T-cell (primary cell): ENCODE measurements at regions not wholly inside any gene's neighbourhood (a gene's known extent, or its start where the extent isn't known, plus 50 kb on each side); places are given as distances from the start of the nearest gene placed in this dataset.

Experiments used
- ATAC-seq, 4 experiments: fragments of 200-7000 bp in 3 of 4; fragments of 150-1000 bp in 1 of 4; cut with Tn5 transposase; replicated peaks in 1 of 4; 1 replicate in 3 of 4; 2 replicates in 1 of 4; pipeline ENCODE4 v1.10.0; 2021; ENCODE audit warnings: moderate library complexity in 3 of 4, mild to moderate bottlenecking in 2 of 4, moderate number of reproducible peaks in 1 of 4
- CTCF ChIA-PET, 2 donors: fragments of 300-600 bp; sonication (Branson Sonifier 250); formaldehyde crosslinking; loops; one replicate each; lab custom pipeline; 2022; ENCODE audit warnings: antibody characterized with exemption in 2 of 2; lab: Charles Lee
- POLR2A ChIA-PET, 2 donors: fragments of 300-600 bp; sonication (Branson Sonifier 250); formaldehyde crosslinking; loops; one replicate each; lab custom pipeline; 2022; ENCODE audit warnings: antibody characterized with exemption in 2 of 2; lab: Charles Lee
- DNase-seq, 35 experiments: peaks; one replicate each; pipeline versions ENCODE4 v3.0.0 to v3.0.0-alpha.2; 2013 to 2023
- H3K27ac ChIP-seq: one replicate; pipeline ENCODE4 v1.5.1; 2013; ENCODE audit warnings: low read length
- H3K27me3 ChIP-seq, 2 experiments: replicated peaks in 1 of 2; 1 replicate in 1 of 2; 2 replicates in 1 of 2; pipeline versions ENCODE4 v1.6.1 to v1.7.0; 2013; ENCODE audit warnings: low read length in 1 of 2, mixed read lengths in 1 of 2; ENCODE audit not compliant: control insufficient read depth in 2 of 2, insufficient read depth in 2 of 2; ENCODE audit errors: extremely low read depth in 1 of 2
- H3K36me3 ChIP-seq, 2 donors: 1 replicate in 1 of 2; 2 replicates in 1 of 2; pipeline versions ENCODE4 v1.6.1 to v1.7.0; 2013; ENCODE audit warnings: low read length in 1 of 2; ENCODE audit not compliant: control insufficient read depth in 2 of 2, insufficient read depth in 1 of 2; ENCODE audit errors: extremely low read depth in 1 of 2
- H3K4me1 ChIP-seq, 2 experiments: 1 replicate in 1 of 2; 2 replicates in 1 of 2; pipeline versions ENCODE4 v1.6.1 to v1.7.0; 2013; ENCODE audit warnings: low read length in 2 of 2, mixed read lengths in 1 of 2; ENCODE audit not compliant: insufficient read depth in 2 of 2, control insufficient read depth in 1 of 2; ENCODE audit errors: extremely low read depth in 1 of 2
- H3K4me3 ChIP-seq, 2 donors: 1 replicate in 1 of 2; 2 replicates in 1 of 2; pipeline versions ENCODE4 v1.5.1 to v1.7.0; 2013; ENCODE audit warnings: mild to moderate bottlenecking in 2 of 2, low read length in 1 of 2, moderate library complexity in 1 of 2; ENCODE audit not compliant: control insufficient read depth in 1 of 2; ENCODE audit errors: extremely low read depth in 1 of 2
- H3K9me3 ChIP-seq: 2 replicates; pipeline ENCODE4 v1.7.0; 2013
- H3K27ac Mint-ChIP-seq, 2 donors: one replicate each; pipeline ENCODE4 v1.8.0; 2020 to 2021; ENCODE audit warnings: mild to moderate bottlenecking in 2 of 2, mixed read lengths in 2 of 2
- H3K27me3 Mint-ChIP-seq, 2 donors: one replicate each; pipeline ENCODE4 v1.8.0; 2021 to 2022; ENCODE audit warnings: mixed read lengths in 2 of 2
- H3K36me3 Mint-ChIP-seq: one replicate; pipeline ENCODE4 v1.8.0; 2021; ENCODE audit warnings: mixed read lengths
- H3K4me1 Mint-ChIP-seq, 3 donors: one replicate each; pipeline ENCODE4 v1.8.0; 2020 to 2022; ENCODE audit warnings: mixed read lengths in 3 of 3, mild to moderate bottlenecking in 1 of 3
- H3K4me3 Mint-ChIP-seq, 3 donors: one replicate each; pipeline ENCODE4 v1.8.0; 2020 to 2022; ENCODE audit warnings: mild to moderate bottlenecking in 3 of 3, mixed read lengths in 3 of 3, moderate library complexity in 3 of 3
- H3K9me3 Mint-ChIP-seq, 3 donors: one replicate each; pipeline ENCODE4 v1.8.0; 2020 to 2022; ENCODE audit warnings: mixed read lengths in 3 of 3
- WGBS: methylation state at CpG from one replicate; pipeline ENCODE4 v1.1.5; 2013; ENCODE audit warnings: missing lambda C conversion rate; ENCODE audit not compliant: insufficient coverage; 5-methylcytosine and 5-hydroxymethylcytosine counted together

- Histone ChIP-seq H3K4me1 (no peaks in the 10 kb centered on the region), H3K9me3 (no peaks in the 10 kb centered on the region), H3K27me3 (peaks cover 3 to 13% of the 10 kb centered on the region in 2 experiments), H3K36me3 (no peaks in the 10 kb centered on the region), H3K27ac (no peak overlapping the region), H3K4me3 (no peak overlapping the region)
- ChIA-PET CTCF (no interaction called here), POLR2A (no interaction called here)
- ATAC-seq, result no peak
- Mint-ChIP-seq H3K27me3 (peaks cover 33 to 51% of the 10 kb centered on the region in 2 donors), H3K4me3 (no peak overlapping the region), H3K9me3 (no peaks in the 10 kb centered on the region), H3K36me3 (no peaks in the 10 kb centered on the region), H3K4me1 (no peaks in the 10 kb centered on the region), H3K27ac (no peak overlapping the region)
- 45% methylated on average over 5 of the region's 6 CpGs for WGBS
- no peak for DNase-seq
Observed at GRCh38 chr19:31418055-31418454, 68.8 kb upstream of the TSHZ3 start.

- H3K27ac Mint-ChIP-seq, result peak overlapping the region in 1 of 2 donors; percentile 4
- DNase-seq, result no peak
- H3K9me3 Mint-ChIP-seq, result no peaks in the 10 kb centered on the region
- ChIA-PET POLR2A (no interaction called here), CTCF (no interaction called here)
- peaks cover 3 to 13% of the 10 kb centered on the region in 2 experiments for H3K27me3 ChIP-seq
- no peaks in the 10 kb centered on the region for H3K36me3 ChIP-seq
- H3K4me1 ChIP-seq, result no peaks in the 10 kb centered on the region
- H3K4me3 Mint-ChIP-seq, result no peak overlapping the region
- H3K4me3 ChIP-seq, result no peak overlapping the region
- ATAC-seq, result no peak
- no peaks in the 10 kb centered on the region for H3K36me3 Mint-ChIP-seq
- H3K9me3 ChIP-seq, result no peaks in the 10 kb centered on the region
- 48% methylated on average over 5 of the region's 8 CpGs for WGBS
- H3K27me3 Mint-ChIP-seq, result peaks cover 36 to 49% of the 10 kb centered on the region in 2 donors
- no peak overlapping the region for H3K27ac ChIP-seq
- H3K4me1 Mint-ChIP-seq, result no peaks in the 10 kb centered on the region
Observed at GRCh38 chr19:31418692-31419430, 69.6 kb upstream of the TSHZ3 start.

- Mint-ChIP-seq H3K9me3 (no peaks in the 10 kb centered on the region), H3K4me1 (no peaks in the 10 kb centered on the region), H3K36me3 (no peaks in the 10 kb centered on the region), H3K4me3 (no peak overlapping the region), H3K27ac (no peak overlapping the region), H3K27me3 (peaks cover 31 to 40% of the 10 kb centered on the region in 2 donors)
- no peak for ATAC-seq
- Histone ChIP-seq H3K36me3 (no peaks in the 10 kb centered on the region), H3K9me3 (no peaks in the 10 kb centered on the region), H3K4me1 (no peaks in the 10 kb centered on the region), H3K27ac (no peak overlapping the region), H3K27me3 (peaks cover 3 to 15% of the 10 kb centered on the region in 2 experiments), H3K4me3 (no peak overlapping the region)
- no peak for DNase-seq
- CTCF ChIA-PET, result interaction anchor here in 1 of 2 donors (0.7 kb wide), 1 partner anchor 732 kb away, joined by 3 read pairs; no protein-coding TSS in a partner anchor
- WGBS, result 76% methylated on average over 4 of the region's 11 CpGs
- POLR2A ChIA-PET, result no interaction called here
Observed at GRCh38 chr19:31419871-31420445, 70.7 kb upstream of the TSHZ3 start.

- CTCF ChIA-PET, result no interaction called here
- H3K36me3 Mint-ChIP-seq, result no peaks in the 10 kb centered on the region
- peaks cover 26 to 32% of the 10 kb centered on the region in 2 donors for H3K27me3 Mint-ChIP-seq
- no CpG with 5 or more reads among the region's 6 CpGs for WGBS
- no peaks in the 10 kb centered on the region for H3K36me3 ChIP-seq
- H3K9me3 Mint-ChIP-seq, result no peaks in the 10 kb centered on the region
- DNase-seq, result no peak
- H3K4me1 Mint-ChIP-seq, result no peaks in the 10 kb centered on the region
- no peaks in the 10 kb centered on the region for H3K9me3 ChIP-seq
- H3K4me3 ChIP-seq, result no peak overlapping the region
- H3K27ac ChIP-seq, result no peak overlapping the region
- no peak for ATAC-seq
- H3K4me1 ChIP-seq, result no peaks in the 10 kb centered on the region
- POLR2A ChIA-PET, result no interaction called here
- peaks cover 3 to 10% of the 10 kb centered on the region in 2 experiments for H3K27me3 ChIP-seq
- H3K4me3 Mint-ChIP-seq, result no peak overlapping the region
- no peak overlapping the region for H3K27ac Mint-ChIP-seq
Observed at GRCh38 chr19:31421082-31421481, 71.8 kb upstream of the TSHZ3 start.

DNA sequence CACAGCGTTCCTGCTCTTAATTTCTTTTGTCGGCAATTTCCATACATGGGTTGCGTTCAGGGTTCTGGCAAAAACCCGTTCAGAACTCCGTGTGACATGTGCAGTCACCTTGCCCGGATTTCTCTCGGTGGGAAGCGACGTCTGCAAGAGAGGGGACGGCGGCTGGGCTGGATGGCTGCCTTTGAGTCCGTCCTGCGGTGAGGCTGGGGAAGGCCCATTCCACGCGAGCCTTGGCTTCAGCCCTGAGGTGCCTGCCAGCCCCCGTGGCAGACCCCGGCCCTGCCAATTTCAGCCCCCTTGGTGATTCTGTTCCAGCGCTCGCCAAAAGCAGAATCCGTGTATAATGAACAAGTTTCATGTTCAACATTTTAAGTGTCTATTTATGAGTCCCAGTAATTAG is 72.6 kb upstream of the TSHZ3 start:
- ChIA-PET POLR2A (no interaction called here), CTCF (no interaction called here)
- no peak overlapping the region for H3K4me3 ChIP-seq
- Mint-ChIP-seq H3K36me3 (no peaks in the 10 kb centered on the region), H3K9me3 (no peaks in the 10 kb centered on the region), H3K27me3 (peaks cover 24 to 30% of the 10 kb centered on the region in 2 donors), H3K27ac (no peak overlapping the region), H3K4me3 (no peak overlapping the region), H3K4me1 (no peaks in the 10 kb centered on the region)
- 75% methylated on average over 20 of the region's 20 CpGs for WGBS
- no peak overlapping the region for H3K27ac ChIP-seq
- no peaks in the 10 kb centered on the region for H3K4me1 ChIP-seq
- H3K27me3 ChIP-seq, result peaks cover 3 to 7% of the 10 kb centered on the region in 2 experiments
- ATAC-seq (no peak), DNase-seq (no peak)
- H3K36me3 ChIP-seq, result no peaks in the 10 kb centered on the region
- H3K9me3 ChIP-seq, result no peaks in the 10 kb centered on the region

- ATAC-seq (no peak), DNase-seq (no peak)
- Mint-ChIP-seq H3K9me3 (no peaks in the 10 kb centered on the region), H3K4me3 (no peak overlapping the region), H3K36me3 (no peaks in the 10 kb centered on the region), H3K4me1 (no peaks in the 10 kb centered on the region), H3K27me3 (peaks cover 13 to 28% of the 10 kb centered on the region in 2 donors), H3K27ac (no peak overlapping the region)
- H3K27me3 ChIP-seq, result peaks cover 0 to 7% of the 10 kb centered on the region in 2 experiments
- H3K4me1 ChIP-seq, result no peaks in the 10 kb centered on the region
- H3K27ac ChIP-seq, result no peak overlapping the region
- WGBS, result 92% methylated on average over 2 of the region's 2 CpGs
- CTCF ChIA-PET, result no interaction called here
- POLR2A ChIA-PET, result no interaction called here
- no peaks in the 10 kb centered on the region for H3K36me3 ChIP-seq
- H3K4me3 ChIP-seq, result no peak overlapping the region
- H3K9me3 ChIP-seq, result no peaks in the 10 kb centered on the region
Observed at GRCh38 chr19:31423896-31424295, 74.7 kb upstream of the TSHZ3 start.
